ENCODE measurements at regions not wholly inside any gene's neighbourhood (a gene's known extent, or its start where the extent isn't known, plus 50 kb on each side); places are given as distances from the start of the nearest gene placed in this dataset.

- no peaks in the 10 kb centered on the region for H3K79me2 ChIP-seq (replicated peaks; ENCODE audit: insufficient read depth)
- H3K4me2 ChIP-seq, result no peak overlapping the region
- TF ChIP-seq ZNF114 (CRISPR knock-in tag; IDR thresholded peaks at IDR 0.05) (no peak), REST (IDR thresholded peaks at IDR 0.05; ENCODE audit: unreplicated experiment) (no peak), JUNB (IDR thresholded peaks at IDR 0.05; ENCODE audit: unreplicated experiment) (no peak), ETS1 (IDR thresholded peaks at IDR 0.05) (no peak), CTCF (conservative IDR thresholded peaks at IDR 0.05; ENCODE audit: low read depth in 2 of 2) (no peak), STAT1 (IDR thresholded peaks at IDR 0.05; ENCODE audit: unreplicated experiment) (no peak), ZNF462 (CRISPR knock-in tag; IDR thresholded peaks at IDR 0.05) (no peak), CREB1 (CRISPR knock-in tag; IDR thresholded peaks at IDR 0.05; ENCODE audit: low read depth) (no peak), POLR2AphosphoS5 (IDR thresholded peaks at IDR 0.05; ENCODE audit: low read depth) (no peak), EZH2phosphoT487 (IDR thresholded peaks at IDR 0.05; ENCODE audit: unreplicated experiment) (no peak), ZNF331 (CRISPR knock-in tag; IDR thresholded peaks at IDR 0.05; ENCODE audit: low read depth) (no peak), EZH2 (IDR thresholded peaks at IDR 0.05; ENCODE audit: low read depth, unreplicated experiment) (no peak), NANOG (IDR thresholded peaks at IDR 0.05; ENCODE audit: borderline replicate concordance) (no peak)
- H3K36me3 ChIP-seq (ENCODE audit: insufficient read depth), result no peaks in the 10 kb centered on the region
- no peak overlapping the region for H3K4me3 ChIP-seq
- H3K36me3 Mint-ChIP-seq (ENCODE audit: low read depth), result peaks cover 3% of the 10 kb centered on the region; the same call in 2 of the 3 replicates
- no peak overlapping the region for H3K27ac Mint-ChIP-seq
- peaks cover 17% of the 10 kb centered on the region for H3K9me3 Mint-ChIP-seq
- peaks cover 4% of the 10 kb centered on the region for H3K27me3 Mint-ChIP-seq (ENCODE audit: insufficient read depth, low read depth, poor library complexity)
- no peaks in the 10 kb centered on the region for H4K20me1 ChIP-seq (replicated peaks; ENCODE audit: insufficient read depth)
- H3K9me2 ChIP-seq (ENCODE audit: insufficient read depth), result peaks cover 2% of the 10 kb centered on the region; the same call in 1 of the 2 replicates
- H3K4me1 ChIP-seq (ENCODE audit: insufficient read depth), result no peaks in the 10 kb centered on the region
- no peak overlapping the region for H3K4me3 Mint-ChIP-seq
- no peak overlapping the region for H3K27ac ChIP-seq (ENCODE audit: low read depth)
- H3K4me1 Mint-ChIP-seq, result no peaks in the 10 kb centered on the region
- no peak for DNase-seq (ENCODE audit: low spot score)
- ATAC-seq, result no peak
- no peaks in the 10 kb centered on the region for H3F3A ChIP-seq (replicated peaks; ENCODE audit: low read depth)
- no peak overlapping the region for H2AFZ ChIP-seq
- H3K27me3 ChIP-seq (ENCODE audit: insufficient read depth), result no peaks in the 10 kb centered on the region
These were observed 116.0 kb upstream of the PLXNC1 start for GRCh38 chr12:94032368-94032767.

Measured in GM23338 (cell line).